HG03196 (cell line): ENCODE measurements at regions not wholly inside any gene's neighbourhood (a gene's known extent, or its start where the extent isn't known, plus 50 kb on each side); places are given as distances from the start of the nearest gene placed in this dataset.
"Not testable (repeated sequence)": the region's sequence is repeated elsewhere in the genome, so short reads cannot be mapped to it uniquely, and the experiment has no call there.

Source experiments
- ATAC-seq: cut with Tn5 transposase; IDR thresholded peaks from one replicate; pipeline ENCODE4 v1.9.1; 2021; ENCODE audit not compliant: unreplicated experiment

GRCh38 chr5:40165789-40166728 lies 513.7 kb upstream of the PTGER4 start:
- no peak for ATAC-seq

GRCh38 chr5:40165106-40165788 lies 514.5 kb upstream of the PTGER4 start:
- no peak for ATAC-seq

- ATAC-seq = no peak
Observed at GRCh38 chr5:40160435-40160834, 519.3 kb upstream of the PTGER4 start.

- no peak for ATAC-seq
Observed at GRCh38 chr5:40154194-40154593, 525.5 kb upstream of the PTGER4 start.

GRCh38 chr5:40150896-40151295 lies 528.8 kb upstream of the PTGER4 start:
- no peak for ATAC-seq

GRCh38 chr5:40141896-40142295 lies 537.8 kb upstream of the PTGER4 start:
- ATAC-seq = no peak

GRCh38 chr5:40141418-40141817 lies 538.3 kb upstream of the PTGER4 start:
- no peak for ATAC-seq

GRCh38 chr5:40137223-40137622 lies 542.5 kb upstream of the PTGER4 start:
- no peak for ATAC-seq

- ATAC-seq = no peak
Observed at GRCh38 chr5:40134883-40135520, 544.7 kb upstream of the PTGER4 start.

- ATAC-seq = no peak
Observed at GRCh38 chr5:40124367-40124766, 555.3 kb upstream of the PTGER4 start.

GRCh38 chr5:40121236-40121635 lies 558.5 kb upstream of the PTGER4 start:
- no peak for ATAC-seq

- no peak for ATAC-seq
Observed at GRCh38 chr5:40112875-40113274, 566.8 kb upstream of the PTGER4 start.

- not testable (repeated sequence) for ATAC-seq
Observed at GRCh38 chr5:40111036-40111435, 568.7 kb upstream of the PTGER4 start.

GRCh38 chr5:40108764-40109390 lies 570.8 kb upstream of the PTGER4 start:
- not testable (repeated sequence) for ATAC-seq

GRCh38 chr5:40107786-40108185 lies 571.9 kb upstream of the PTGER4 start:
- ATAC-seq = not testable (repeated sequence)

- no peak for ATAC-seq
Observed at GRCh38 chr5:40106847-40107246, 572.9 kb upstream of the PTGER4 start.

- no peak for ATAC-seq
Observed at GRCh38 chr5:40098313-40098712, 581.4 kb upstream of the PTGER4 start.

GRCh38 chr5:40093550-40093949 lies 586.2 kb upstream of the PTGER4 start:
- no peak for ATAC-seq

- ATAC-seq = no peak
Observed at GRCh38 chr5:40089269-40089668, 590.4 kb upstream of the PTGER4 start.

GRCh38 chr5:40084614-40085013 lies 595.1 kb upstream of the PTGER4 start:
- no peak for ATAC-seq

- ATAC-seq = no peak
Observed at GRCh38 chr5:40082313-40082712, 597.4 kb upstream of the PTGER4 start.
